ENCODE measurements at regions not wholly inside any gene's neighbourhood (a gene's known extent, or its start where the extent isn't known, plus 50 kb on each side); places are given as distances from the start of the nearest gene placed in this dataset.

- TF ChIP-seq SMC3 (conservative IDR thresholded peaks at IDR 0.05; ENCODE audit: poor library complexity) (no peak), MXI1 (conservative IDR thresholded peaks at IDR 0.05; ENCODE audit: poor library complexity, severe bottlenecking) (no peak), POLR2AphosphoS5 (IDR thresholded peaks at IDR 0.05) (no peak), TAF1 (IDR thresholded peaks at IDR 0.05; ENCODE audit: low read depth) (no peak)
- TF ChIP-seq, protein P1, sequence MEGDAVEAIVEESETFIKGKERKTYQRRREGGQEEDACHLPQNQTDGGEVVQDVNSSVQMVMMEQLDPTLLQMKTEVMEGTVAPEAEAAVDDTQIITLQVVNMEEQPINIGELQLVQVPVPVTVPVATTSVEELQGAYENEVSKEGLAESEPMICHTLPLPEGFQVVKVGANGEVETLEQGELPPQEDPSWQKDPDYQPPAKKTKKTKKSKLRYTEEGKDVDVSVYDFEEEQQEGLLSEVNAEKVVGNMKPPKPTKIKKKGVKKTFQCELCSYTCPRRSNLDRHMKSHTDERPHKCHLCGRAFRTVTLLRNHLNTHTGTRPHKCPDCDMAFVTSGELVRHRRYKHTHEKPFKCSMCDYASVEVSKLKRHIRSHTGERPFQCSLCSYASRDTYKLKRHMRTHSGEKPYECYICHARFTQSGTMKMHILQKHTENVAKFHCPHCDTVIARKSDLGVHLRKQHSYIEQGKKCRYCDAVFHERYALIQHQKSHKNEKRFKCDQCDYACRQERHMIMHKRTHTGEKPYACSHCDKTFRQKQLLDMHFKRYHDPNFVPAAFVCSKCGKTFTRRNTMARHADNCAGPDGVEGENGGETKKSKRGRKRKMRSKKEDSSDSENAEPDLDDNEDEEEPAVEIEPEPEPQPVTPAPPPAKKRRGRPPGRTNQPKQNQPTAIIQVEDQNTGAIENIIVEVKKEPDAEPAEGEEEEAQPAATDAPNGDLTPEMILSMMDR (IDR thresholded peaks at IDR 0.05; ENCODE audit: poor library complexity, severe bottlenecking), result peak; percentile 26
Measured at GRCh38 chr5:92518318-92518904, 1062.6 kb downstream of the NR2F1-AS1 start.
